T-helper 22 cell (primary cell): ENCODE measurements at regions not wholly inside any gene's neighbourhood (a gene's known extent, or its start where the extent isn't known, plus 50 kb on each side); places are given as distances from the start of the nearest gene placed in this dataset.

Experiments
- DNase-seq: peaks from one replicate; pipeline ENCODE4 v3.0.0-alpha.2; 2020; ENCODE audit warnings: low read depth

DNA sequence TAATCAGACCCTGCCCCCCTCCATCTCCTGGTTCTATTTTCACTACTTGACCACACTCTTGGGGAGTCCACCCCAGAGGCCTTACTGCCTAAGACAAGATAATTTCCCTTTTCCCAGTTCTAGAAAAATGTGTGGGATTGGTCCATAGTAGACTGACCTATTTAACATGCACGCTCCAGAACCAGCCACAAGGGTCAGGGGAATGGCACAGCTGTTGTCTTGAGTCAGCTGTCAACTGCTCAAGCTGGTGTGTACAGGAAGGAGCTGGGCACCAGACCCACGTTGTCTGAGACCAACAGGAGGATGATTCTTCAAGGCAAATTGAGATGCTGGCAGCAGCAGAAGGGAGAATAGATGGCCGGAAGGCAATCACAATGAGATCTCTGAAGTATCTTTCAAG, 280.5 kb downstream of the UQCRFS1 start:
- no peak for DNase-seq

DNA sequence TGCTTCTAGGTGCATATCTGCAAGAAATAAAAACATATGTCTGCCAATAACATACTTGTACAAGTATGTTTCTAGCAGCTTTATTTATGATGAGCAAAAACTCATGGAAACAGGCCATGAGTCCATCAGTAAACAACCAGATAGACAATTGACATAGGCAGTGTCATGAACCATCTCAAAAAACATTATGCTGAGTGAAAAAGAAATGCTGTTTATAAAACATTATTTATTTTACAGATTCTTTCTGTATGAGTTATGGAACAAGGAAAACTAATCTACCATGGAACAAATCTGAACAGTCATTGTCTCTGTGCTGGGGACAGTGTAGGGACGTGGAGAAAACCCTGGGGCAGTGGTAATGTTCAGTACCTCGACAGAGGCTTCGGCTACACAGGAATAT, 283.9 kb downstream of the UQCRFS1 start:
- no peak for DNase-seq

DNA sequence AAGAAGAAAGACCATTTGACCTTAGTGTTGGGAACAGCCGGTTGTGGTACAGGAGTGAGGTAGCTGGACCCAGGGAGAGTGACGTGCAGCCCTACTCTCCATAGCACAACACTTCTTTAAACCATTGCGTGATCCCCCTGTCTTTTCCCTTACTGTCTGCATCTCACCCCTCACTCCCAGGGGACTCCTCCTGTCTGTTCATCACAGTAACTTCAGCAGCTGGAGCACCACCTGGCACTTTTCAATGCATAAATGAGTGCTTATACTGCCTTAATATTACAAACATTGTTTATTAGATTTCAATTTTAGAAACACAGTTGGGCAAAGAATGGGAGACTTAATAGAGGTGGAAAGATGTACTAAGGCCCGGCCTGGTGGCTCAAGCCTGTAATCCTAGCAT, 285.5 kb downstream of the UQCRFS1 start:
- no peak for DNase-seq

DNA sequence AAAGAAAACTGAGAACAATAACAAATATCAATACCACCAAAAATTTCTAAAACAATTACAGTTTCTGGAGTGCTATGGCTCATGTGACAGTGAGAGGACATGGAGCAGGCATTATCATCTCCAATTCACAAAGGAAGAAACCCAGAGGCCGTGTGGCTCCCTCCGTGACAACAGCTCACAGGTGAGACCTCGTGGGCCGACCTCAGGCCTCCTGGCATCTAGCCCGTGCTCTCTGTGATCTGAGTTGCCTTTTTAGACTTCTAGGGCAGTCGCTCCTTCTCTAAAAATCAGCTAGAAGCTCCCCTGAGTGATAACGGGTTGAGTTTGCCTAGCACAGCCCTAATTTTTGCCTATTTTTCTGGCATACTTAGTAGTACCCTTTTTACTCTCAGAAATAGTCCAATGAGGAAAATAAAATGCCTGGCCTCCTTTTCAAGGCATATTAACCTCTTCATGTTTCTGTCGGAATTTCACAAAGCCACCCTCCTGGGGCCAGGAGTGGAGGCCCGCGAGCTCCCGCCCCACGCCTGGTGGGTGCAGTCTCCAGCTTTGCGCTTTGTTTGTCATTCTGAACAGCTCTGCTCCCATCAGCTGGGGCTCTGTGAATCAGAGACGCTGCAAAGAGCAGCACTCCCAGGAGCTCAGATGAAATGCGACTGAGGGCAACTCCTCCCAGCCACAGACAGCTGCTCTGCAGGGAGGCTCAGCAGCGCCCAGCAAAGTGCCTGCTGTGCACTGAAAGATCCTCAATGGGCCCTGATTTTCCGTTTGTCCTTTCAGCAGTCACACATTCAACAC, 292.5 kb downstream of the UQCRFS1 start:
- no peak for DNase-seq

DNA sequence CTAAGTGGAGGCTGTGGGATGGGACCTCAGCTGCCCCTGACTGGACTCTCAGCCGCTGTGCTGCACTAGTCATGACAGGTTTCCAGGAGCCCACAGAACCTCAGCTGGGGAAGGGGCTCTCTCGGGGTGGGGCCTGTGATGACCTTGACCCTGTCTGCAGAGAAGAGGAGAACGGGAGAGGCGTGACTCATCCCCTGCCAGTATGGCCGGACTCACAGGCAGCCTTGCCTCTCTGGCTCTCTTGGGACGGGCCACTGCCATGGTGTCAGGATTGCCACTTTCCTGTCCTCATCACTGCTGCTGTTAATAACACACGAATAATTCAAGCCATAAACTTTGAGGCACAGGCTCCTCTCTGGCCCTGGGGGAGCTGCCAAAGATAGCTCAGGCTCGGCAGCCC, 295.3 kb downstream of the UQCRFS1 start:
- no peak for DNase-seq

DNA sequence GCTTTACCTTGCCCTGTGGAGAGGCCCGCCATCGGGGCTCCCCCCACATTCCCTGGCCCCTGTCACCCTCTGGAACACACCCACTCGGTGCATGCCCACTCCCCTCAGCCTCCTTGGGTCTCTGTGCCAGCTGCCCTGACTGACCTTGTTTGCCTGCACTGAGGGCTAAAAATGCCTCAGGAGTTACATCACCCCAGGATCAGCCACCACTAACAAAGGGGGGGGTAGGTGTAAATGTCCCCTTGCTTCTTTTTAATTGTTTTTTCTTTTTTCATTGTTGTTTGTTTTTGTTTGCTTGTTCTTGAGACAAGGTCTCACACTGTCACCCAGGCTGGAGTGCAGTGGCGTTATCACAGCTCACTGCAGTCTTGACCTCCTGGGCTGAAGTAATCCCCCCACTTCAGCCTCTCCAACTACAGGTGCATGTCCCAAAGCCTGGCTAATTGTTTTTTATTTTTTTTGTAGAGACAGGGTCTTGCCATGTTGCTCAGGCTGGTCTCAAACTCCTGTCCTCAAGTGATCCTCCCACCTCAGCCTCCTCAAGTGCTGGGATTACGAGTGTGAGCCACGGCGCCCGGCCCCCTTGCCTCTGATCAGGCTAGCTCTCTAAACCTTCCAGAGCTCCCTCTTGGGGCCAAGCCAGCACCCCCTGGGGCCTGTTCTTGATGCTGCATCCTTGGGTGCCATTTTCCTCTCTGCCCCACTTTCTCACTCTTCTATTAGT, 297.1 kb downstream of the UQCRFS1 start:
- DNase-seq, result no peak

DNA sequence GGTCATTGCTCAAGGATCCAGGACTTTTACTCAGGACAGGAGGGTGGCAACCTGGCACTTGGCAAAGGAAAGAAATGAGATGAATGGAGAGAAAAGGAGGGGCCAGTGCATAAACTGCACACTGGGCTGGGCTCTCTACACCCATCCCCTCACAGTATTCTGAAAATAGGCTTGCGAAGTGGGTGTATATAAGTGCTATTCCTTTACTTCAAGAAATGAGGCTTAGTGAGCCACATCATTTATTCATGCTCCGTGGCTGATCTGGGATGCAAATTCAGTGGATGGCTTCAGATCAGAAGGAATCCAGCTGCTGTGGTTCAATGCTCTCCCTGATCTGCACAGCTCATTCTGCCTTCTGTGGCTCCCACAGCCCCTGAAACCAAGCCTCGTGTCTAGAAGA, 297.7 kb downstream of the UQCRFS1 start:
- no peak for DNase-seq

DNA sequence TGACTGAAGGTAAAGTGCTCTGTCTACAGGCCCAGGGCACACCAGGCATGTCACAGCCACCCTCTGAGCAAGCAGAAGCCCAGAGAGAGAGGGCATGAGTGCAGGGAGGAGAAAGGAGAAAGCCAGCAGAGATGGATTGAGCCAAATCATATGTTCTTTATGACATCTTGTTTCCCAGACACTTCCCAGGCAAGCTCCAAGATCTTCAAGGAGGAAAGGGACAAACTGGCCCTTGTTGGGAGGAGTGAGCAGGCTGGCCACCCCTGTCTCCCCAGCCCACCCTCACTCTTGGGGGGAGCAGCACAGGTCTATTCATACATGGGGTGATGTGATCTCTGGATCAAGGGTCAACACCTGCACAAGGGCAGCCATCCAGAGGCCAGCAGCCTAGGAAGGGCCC, 298.8 kb downstream of the UQCRFS1 start:
- no peak for DNase-seq

DNA sequence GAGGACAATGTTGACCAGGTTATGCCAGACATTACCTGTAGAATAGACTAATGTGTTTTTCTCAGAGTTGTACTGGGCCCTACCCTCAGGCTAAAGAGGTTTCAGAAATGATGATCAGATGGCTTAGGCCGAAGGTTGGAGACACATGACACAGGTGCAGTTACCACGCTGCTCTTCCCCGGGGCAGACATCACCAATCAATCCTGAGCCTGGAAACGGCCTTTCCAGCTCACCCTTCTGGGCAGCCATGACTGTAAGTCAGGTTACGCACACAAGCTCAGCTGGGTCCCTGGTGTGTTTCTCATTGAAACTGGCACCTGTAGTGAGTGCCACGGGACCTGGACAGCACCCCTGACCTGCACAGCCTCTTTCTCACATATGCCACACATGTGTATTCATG, 299.3 kb downstream of the UQCRFS1 start:
- DNase-seq, result no peak

DNA sequence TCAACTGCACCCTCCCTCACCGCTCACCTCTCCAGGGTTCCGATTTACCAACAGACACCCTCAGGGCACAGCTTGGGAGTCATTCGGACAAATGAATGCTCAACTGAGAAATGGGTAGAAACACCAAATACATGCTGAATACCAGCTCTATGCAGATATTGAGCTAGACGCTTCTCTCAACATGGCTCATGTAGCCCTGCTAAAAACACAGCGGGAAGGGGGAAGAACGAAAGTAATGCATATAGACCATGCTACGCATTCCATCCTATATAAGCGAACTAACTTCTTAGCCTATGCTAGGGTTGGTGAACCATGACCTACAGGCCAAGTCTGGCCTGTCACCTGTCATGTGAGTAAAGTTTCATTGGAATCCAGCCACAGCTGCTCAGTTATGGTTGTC, 304.0 kb downstream of the UQCRFS1 start:
- DNase-seq, result no peak

DNA sequence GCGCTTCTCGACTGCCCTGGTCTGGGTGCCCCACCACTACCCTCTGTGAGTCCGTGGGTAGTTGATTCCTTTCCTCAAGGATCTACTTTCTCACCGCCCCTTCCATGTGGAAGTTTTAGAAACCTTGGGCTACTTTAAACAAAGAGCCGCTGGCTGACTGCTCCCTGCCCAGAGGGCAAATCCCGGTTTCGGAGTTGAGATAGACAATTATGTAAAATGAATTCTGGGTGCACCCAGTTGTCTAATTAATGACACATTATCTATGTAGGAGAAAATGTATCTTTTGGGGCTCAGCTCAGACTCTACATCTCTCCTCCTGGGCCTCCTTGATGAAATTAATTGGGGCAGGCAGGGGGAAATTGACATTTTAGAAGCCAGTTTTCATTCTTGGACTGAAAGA, 305.4 kb downstream of the UQCRFS1 start:
- no peak for DNase-seq

DNA sequence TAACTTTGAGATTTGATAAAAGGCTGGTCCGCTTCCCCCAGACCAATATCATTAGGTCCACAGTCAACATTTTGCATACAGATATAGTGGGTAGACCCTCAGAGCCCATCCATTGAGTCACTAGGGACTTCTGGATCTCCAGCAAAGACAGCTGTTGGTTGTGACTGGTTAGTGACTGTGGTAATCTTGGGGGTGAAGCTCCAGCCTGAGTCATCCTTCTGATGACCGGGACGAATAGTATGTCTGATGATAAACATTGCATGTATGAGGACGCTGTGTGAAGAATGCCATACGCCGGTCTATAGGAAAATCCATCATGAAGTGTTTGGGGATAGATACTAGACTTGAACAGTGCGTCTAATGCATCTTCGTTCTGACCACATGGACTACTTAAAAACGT, 307.0 kb downstream of the UQCRFS1 start:
- no peak for DNase-seq

DNA sequence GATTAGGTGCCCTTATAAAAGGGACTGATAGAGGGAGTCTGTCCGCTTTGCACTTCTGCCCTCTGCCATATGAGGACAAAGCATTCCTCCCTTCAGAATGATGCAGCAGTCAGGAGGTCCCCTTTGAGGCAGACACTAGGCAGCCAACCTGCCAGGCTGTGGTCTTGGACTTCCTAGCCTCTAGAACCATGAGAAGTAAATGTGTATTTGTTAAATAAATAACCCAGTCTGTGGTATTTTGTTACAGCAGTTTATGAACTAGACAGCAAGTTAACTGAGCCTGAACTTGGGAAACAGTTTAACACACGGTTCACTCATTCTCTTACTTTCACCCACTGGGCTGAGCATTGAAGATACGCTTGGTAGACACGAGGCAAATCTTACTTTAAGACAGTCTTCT, 313.2 kb downstream of the UQCRFS1 start:
- no peak for DNase-seq

DNA sequence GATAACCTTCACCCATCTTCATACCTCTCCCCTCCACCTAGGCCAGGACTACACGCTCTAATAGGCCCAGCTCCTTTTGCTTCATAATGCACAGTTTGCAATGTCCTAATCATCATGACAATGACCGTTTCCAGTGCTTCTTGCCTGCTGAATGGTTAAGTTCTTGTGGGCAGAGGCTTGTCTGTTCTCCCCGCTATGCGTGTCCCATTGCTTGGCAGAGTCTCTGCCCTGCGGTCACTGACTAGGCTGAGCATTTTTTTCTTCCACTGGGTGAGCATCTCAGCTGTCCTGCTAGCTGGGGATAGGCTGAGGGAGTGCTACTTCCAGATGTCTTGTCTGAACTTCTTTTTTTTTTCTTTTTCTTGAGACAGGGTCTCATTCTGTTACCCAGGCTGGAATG, 314.7 kb downstream of the UQCRFS1 start:
- no peak for DNase-seq

DNA sequence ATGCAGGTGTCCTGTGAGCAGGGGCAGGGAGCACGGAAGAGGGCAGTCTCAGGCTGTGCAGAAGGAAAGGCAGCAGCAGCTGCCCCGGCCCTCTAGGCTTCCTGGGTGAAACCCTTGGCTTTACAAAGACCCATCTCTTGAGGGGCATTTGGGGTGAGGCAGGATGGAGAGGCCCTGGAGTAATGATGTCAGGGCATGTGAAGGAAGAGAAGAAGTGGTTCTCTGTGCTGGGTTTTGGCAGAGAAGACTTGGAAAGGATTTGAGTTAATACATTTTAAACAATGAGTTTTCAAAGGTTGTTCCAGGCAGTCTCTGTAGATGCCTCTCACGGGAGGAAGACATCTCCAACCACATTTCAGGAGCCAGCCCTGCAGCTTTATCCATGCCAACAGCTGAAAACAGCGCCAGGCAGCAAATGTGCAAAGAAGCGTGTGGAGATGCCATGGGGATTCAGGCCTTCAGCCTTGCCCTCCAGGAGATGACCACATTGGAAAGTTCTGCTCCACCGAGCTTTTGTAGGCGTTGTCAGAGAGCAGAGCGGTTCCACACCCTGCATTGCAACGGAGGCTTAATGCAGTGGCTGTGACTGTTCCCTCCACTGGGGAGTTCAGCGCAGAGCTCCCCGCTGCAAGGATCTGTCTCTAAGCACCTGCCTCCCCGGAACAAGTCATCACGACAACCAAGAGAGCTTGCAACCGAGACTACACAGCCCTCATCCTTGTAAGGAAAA, 322.8 kb downstream of the UQCRFS1 start:
- no peak for DNase-seq

DNA sequence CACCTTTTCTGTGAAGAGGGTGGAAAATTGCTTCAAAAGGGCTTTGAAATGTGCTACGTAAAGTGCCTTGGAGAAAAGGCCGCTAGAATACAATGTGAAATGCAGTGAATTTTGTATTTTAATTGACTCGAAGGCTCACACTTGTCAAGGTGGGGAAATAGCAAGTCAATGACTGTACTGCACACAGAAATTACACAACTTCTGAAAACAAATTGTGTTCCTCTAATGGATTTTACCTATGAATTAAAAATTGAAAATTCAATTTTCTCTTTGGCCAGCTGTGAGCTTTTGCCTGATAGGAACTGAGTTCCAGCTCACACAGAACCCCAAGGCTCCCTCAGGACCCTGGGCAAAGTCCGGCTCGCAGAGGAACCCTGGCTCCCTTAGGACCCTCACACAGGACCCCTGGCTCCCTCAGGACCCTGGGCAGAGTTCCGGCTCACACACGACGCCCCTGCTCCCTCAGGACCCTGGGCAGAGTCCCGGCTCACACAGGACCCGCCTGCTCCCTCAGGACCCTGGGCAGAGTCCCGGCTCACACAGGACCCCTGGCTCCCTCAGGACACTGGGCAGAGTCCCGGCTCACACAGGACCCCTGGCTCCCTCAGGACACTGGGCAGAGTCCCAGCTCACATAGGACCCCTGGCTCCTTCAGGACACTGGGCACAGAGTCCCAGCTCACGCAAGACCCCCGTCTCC, 324.9 kb downstream of the UQCRFS1 start:
- peak; percentile 2 for DNase-seq

DNA sequence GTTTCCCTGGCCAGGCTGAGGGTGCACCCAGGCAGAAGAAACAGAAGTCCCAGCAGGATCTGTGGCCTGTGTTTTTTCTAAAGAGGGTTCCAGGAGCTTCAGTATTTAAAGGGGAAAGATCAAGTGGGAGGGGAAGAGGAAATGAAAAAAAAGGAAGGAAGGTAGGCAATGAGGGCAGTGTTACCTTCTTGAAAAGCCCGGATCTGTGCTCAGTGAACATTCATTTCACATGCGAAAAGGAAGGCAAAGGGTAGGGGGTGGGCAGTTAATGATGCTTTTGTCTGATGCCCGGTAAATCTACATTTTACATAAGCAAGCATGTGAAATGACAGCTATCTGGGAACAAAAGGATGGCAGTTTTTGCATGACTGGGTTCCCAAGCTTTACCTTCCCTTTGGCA, 326.2 kb downstream of the UQCRFS1 start:
- DNase-seq, result no peak

DNA sequence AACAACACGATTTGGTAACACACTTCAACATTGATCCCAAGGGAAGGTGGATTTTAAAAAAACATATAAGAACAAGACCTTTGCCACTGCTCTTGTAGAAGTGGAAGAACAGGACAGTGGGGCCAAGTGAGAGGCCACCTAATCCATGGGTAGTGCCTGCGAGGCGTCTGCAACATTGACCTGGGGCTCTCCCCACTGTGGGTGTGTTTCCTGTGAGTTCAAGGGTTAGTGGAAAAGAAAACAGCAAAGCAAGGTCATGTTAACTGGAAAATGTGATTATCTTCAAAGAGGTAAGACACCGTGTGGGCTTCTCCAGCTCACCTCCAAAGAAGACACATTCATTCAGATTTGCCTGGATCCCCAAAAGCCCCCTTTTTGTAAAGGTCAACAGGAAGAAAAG, 327.0 kb downstream of the UQCRFS1 start:
- no peak for DNase-seq

DNA sequence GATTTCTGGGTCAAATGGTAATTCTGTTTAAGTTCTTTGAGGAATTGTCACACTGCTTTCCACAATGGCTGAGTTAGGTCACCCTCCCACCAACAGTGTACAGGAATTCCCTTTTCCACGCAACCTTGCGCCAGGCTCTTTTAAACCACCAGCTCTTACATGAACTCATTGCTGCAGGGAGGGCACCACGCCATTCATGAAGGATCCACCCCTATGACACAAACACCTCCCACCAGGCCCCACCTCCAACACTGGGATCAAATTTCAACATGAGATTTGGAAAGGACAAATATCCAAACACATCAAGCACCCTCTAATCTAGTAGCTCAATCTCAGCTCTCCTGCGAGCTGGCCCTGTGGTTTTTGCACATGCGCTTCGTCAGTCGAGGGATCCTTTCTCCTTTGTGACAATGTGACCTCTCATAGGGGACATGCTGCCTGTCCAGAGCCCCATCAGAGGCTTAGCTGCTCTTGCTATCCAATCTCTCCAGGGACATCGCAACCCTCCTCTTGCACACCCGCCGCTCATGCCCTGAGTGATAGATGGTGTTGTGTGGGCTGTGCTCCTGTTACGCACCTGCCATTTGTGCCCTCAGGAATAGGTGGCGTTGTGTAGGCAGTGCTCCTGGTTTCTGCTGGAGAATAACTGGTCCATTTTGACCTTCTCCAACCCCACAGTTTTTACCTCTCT, 328.0 kb downstream of the UQCRFS1 start:
- DNase-seq, result no peak

DNA sequence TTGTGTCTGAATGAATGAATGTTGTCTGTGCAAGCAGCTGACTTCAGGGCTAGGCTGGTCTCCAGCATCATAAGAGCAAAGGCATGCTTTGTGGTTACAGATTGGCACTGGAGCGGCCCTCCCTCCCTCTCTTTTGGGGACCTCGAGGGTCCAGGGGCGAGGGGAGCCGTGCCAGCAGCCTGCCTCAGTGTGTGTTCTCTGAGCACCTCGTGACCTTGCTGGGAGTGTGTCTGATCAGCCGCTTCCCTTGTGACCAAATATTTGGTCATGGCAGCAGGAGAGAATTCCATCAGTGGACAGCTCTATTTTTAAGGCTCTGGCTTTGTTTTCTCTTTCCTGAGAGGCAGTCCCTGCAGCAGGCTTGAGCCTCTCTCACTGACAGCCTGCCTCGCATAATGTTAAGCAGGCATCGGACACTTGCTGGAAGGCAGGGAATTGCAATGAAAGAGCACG, 329.7 kb downstream of the UQCRFS1 start:
- DNase-seq, result no peak

DNA sequence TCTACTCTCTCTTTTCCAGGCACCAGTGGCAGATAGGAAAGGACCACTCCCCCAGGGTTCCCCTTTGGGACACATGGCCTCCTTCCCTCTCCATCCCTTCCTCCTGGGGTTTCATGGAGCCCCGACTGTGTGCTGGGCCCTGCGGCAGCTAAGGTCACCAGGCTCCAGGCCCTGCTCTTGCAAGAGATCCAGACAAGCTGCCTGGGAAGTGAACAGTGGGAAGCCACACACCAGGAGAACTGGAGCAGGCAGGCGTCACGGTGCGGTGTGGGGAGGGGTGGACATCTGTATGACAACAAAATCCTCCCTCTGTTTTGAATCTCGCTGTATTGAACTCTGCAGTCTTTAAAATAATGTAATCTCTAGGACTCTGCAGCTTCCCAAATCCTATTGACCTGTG, 330.1 kb downstream of the UQCRFS1 start:
- DNase-seq, result no peak

DNA sequence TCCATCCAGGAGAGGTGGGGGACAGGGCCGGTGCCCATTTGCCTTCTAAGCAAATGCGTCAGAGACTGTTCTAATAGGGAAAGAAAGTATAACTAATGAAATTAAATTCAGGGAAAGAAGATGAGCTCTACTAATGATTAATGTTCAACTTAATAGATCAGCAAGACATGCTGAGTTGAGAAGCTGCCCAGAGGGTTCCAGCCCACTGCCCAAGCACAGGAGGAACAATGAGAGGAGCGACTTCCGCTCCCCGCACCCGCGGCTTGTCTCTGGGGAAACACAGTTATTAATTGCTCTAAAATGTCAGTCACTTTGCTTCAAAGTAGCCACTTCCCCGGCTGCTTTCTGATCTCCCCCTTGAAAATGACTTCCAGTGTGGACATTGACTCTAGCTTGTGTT, 331.3 kb downstream of the UQCRFS1 start:
- no peak for DNase-seq
